ENCODE measurements at regions not wholly inside any gene's neighbourhood (a gene's known extent, or its start where the extent isn't known, plus 50 kb on each side); places are given as distances from the start of the nearest gene placed in this dataset.

- no peaks in the 10 kb centered on the region for H3K4me1 ChIP-seq
- no peak for TF ChIP-seq EP300 (IDR thresholded peaks at IDR 0.05)
- no peak for TF ChIP-seq CTCF (IDR thresholded peaks at IDR 0.05)
- TF ChIP-seq POLR2A (IDR thresholded peaks at IDR 0.05), result no peak
- no peak for TF ChIP-seq POLR2AphosphoS5 (IDR thresholded peaks at IDR 0.05)
- no peaks in the 10 kb centered on the region for H3K36me3 ChIP-seq
- intact Hi-C loops (cut with DNase I; ENCODE audit: low total_unique reads), result no loop called here
- H3K27me3 ChIP-seq, result peaks cover 0 to 8% (median 0%) of the 10 kb centered on the region in 3 donors
- no peak overlapping the region for H3K4me3 ChIP-seq
- no peaks in the 10 kb centered on the region for H3K9me3 ChIP-seq
- DNase-seq, result no peak
- H3K27ac ChIP-seq, result no peak overlapping the region
- WGBS, 5 donors, result 94 to 100% (median 99%) methylated on average over 2 of the region's 2 CpGs
Measured at GRCh38 chr12:5176036-5176435, 132.4 kb downstream of the KCNA5 start.

- H3K36me3 ChIP-seq, result no peaks in the 10 kb centered on the region
- 51 to 81% (median 60%) methylated on average over 3 of the region's 3 CpGs for WGBS, 5 donors
- no peak overlapping the region for H3K4me3 ChIP-seq
- H3K27me3 ChIP-seq, result peaks cover 0 to 8% (median 0%) of the 10 kb centered on the region in 3 donors
- no peaks in the 10 kb centered on the region for H3K4me1 ChIP-seq
- no peak overlapping the region for H3K27ac ChIP-seq
- DNase-seq, result no peak
- no peak for TF ChIP-seq POLR2A (IDR thresholded peaks at IDR 0.05)
- no peak for TF ChIP-seq CTCF (IDR thresholded peaks at IDR 0.05)
- no peak for TF ChIP-seq POLR2AphosphoS5 (IDR thresholded peaks at IDR 0.05)
- no peak for TF ChIP-seq EP300 (IDR thresholded peaks at IDR 0.05)
- intact Hi-C loops (cut with DNase I; ENCODE audit: low total_unique reads), result no loop called here
- H3K9me3 ChIP-seq, result no peaks in the 10 kb centered on the region
Measured at GRCh38 chr12:5177096-5177495, 133.4 kb downstream of the KCNA5 start.

- H3K36me3 ChIP-seq, result no peaks in the 10 kb centered on the region
- H3K9me3 ChIP-seq, result no peaks in the 10 kb centered on the region
- no peak overlapping the region for H3K4me3 ChIP-seq
- no peak for DNase-seq
- H3K27ac ChIP-seq, result no peak overlapping the region
- H3K4me1 ChIP-seq, result no peaks in the 10 kb centered on the region
- WGBS, 5 donors, result 60 to 83% (median 70%) methylated on average over 2 of the region's 2 CpGs
- intact Hi-C loops (cut with DNase I; ENCODE audit: low total_unique reads), result no loop called here
- TF ChIP-seq POLR2A (IDR thresholded peaks at IDR 0.05) (no peak), POLR2AphosphoS5 (IDR thresholded peaks at IDR 0.05) (no peak)
- peaks cover 0 to 2% (median 0%) of the 10 kb centered on the region in 3 donors for H3K27me3 ChIP-seq
Measured at GRCh38 chr12:5177731-5178130, 134.1 kb downstream of the KCNA5 start.

GRCh38 chr12:5178571-5178970 lies 134.9 kb downstream of the KCNA5 start:
- Histone ChIP-seq H3K4me3 (no peak overlapping the region), H3K27me3 (no peaks in the 10 kb centered on the region), H3K4me1 (no peaks in the 10 kb centered on the region), H3K27ac (no peak overlapping the region), H3K36me3 (no peaks in the 10 kb centered on the region), H3K9me3 (no peaks in the 10 kb centered on the region)
- intact Hi-C loops (cut with DNase I; ENCODE audit: low total_unique reads), result no loop called here
- 87 to 88% (median 88%) methylated on average over 4 of the region's 4 CpGs for WGBS, 5 donors
- no peak for TF ChIP-seq POLR2AphosphoS5 (IDR thresholded peaks at IDR 0.05)
- TF ChIP-seq POLR2A (IDR thresholded peaks at IDR 0.05), result no peak
- TF ChIP-seq CTCF (IDR thresholded peaks at IDR 0.05), result no peak
- no peak for TF ChIP-seq EP300 (IDR thresholded peaks at IDR 0.05)
- no peak for DNase-seq

- no peak overlapping the region for H3K27ac ChIP-seq
- H3K4me3 ChIP-seq, result no peak overlapping the region
- intact Hi-C loops (cut with DNase I; ENCODE audit: low total_unique reads), result no loop called here
- H3K9me3 ChIP-seq, result no peaks in the 10 kb centered on the region
- 89 to 97% (median 92%) methylated on average over 5 of the region's 5 CpGs for whole genome bisulfite sequencing, 5 donors
- H3K4me1 ChIP-seq, result no peaks in the 10 kb centered on the region
- TF ChIP-seq POLR2A (IDR thresholded peaks at IDR 0.05), result no peak
- no peak for TF ChIP-seq EP300 (IDR thresholded peaks at IDR 0.05)
- TF ChIP-seq POLR2AphosphoS5 (IDR thresholded peaks at IDR 0.05), result no peak
- TF ChIP-seq CTCF (IDR thresholded peaks at IDR 0.05), result no peak
- DNase-seq, result no peak
- no peaks in the 10 kb centered on the region for H3K36me3 ChIP-seq
- no peaks in the 10 kb centered on the region for H3K27me3 ChIP-seq
Measured at GRCh38 chr12:5180496-5180895, 136.8 kb downstream of the KCNA5 start.

Data from stomach (tissue), 8 donors.